DOHH2 (cell line): ENCODE measurements at regions not wholly inside any gene's neighbourhood (a gene's known extent, or its start where the extent isn't known, plus 50 kb on each side); places are given as distances from the start of the nearest gene placed in this dataset.

Experiments
- H3F3A ChIP-seq: fragments of 200-600 bp; sonication (generic), shearing (Covaris generic); 2 replicates; pipeline ENCODE4 v1.6.0; 2016; ENCODE audit warnings: antibody characterized with exemption, mild to moderate bottlenecking; ENCODE audit not compliant: control insufficient read depth, insufficient read depth
- H3K27ac ChIP-seq: fragments of 200-600 bp; sonication (generic); 2 replicates; pipeline ENCODE4 v1.5.1; 2014; ENCODE audit warnings: low read depth, mild to moderate bottlenecking, low read length, moderate library complexity
- H3K27me3 ChIP-seq: fragments of 200-600 bp; sonication (generic); 2 replicates; pipeline ENCODE4 v1.6.1; 2014; ENCODE audit warnings: mild to moderate bottlenecking, low read length, mixed read lengths; ENCODE audit not compliant: control insufficient read depth
- H3K36me3 ChIP-seq: fragments of 200-600 bp; sonication (generic); 2 replicates; pipeline ENCODE4 v1.6.1; 2014; ENCODE audit warnings: mild to moderate bottlenecking, low read length, moderate library complexity, mixed read lengths; ENCODE audit not compliant: control insufficient read depth
- H3K4me1 ChIP-seq: fragments of 200-600 bp; sonication (generic); 2 replicates; pipeline ENCODE4 v1.6.1; 2014; ENCODE audit warnings: mild to moderate bottlenecking, low read length, mixed read lengths; ENCODE audit not compliant: control insufficient read depth
- H3K4me2 ChIP-seq: fragments of 200-600 bp; sonication (generic); 2 replicates; pipeline ENCODE4 v1.6.0; 2014; ENCODE audit warnings: mild to moderate bottlenecking, low read length, moderate library complexity
- H3K4me3 ChIP-seq: fragments of 200-600 bp; sonication (generic); 2 replicates; pipeline ENCODE4 v1.5.1; 2014; ENCODE audit warnings: mild to moderate bottlenecking, low read length, mixed read lengths
- H3K79me2 ChIP-seq: fragments of 200-600 bp; sonication (generic); 2 replicates; pipeline ENCODE4 v1.6.1; 2014; ENCODE audit warnings: mild to moderate bottlenecking, low read length, mixed read lengths; ENCODE audit not compliant: control insufficient read depth
- H3K9me2 ChIP-seq: fragments of 200-600 bp; sonication (generic); replicated peaks from 2 replicates; pipeline ENCODE4 v1.6.1; 2014; ENCODE audit warnings: mild to moderate bottlenecking, low read length, mixed read lengths; ENCODE audit not compliant: control insufficient read depth
- H3K9me3 ChIP-seq: fragments of 200-600 bp; sonication (generic); 2 replicates; pipeline ENCODE4 v1.6.1; 2014; ENCODE audit warnings: antibody characterized with exemption, low read length, mixed read lengths; ENCODE audit not compliant: control insufficient read depth, insufficient read depth
- H4K20me1 ChIP-seq: fragments of 200-600 bp; sonication (generic); 2 replicates; pipeline ENCODE4 v1.6.0; 2014; ENCODE audit warnings: low read depth, mild to moderate bottlenecking, antibody characterized with exemption, low read length, moderate library complexity; ENCODE audit not compliant: control insufficient read depth, insufficient read depth
- CTCF ChIP-seq: fragments of 200-600 bp; sonication (generic); IDR thresholded peaks from one replicate; pipeline ENCODE4 v1.5.1; 2014; ENCODE audit warnings: antibody characterized with exemption, mild to moderate bottlenecking, low read depth, low read length; ENCODE audit not compliant: poor library complexity, severe bottlenecking
- EZH2phosphoT487 ChIP-seq: fragments of 200-600 bp; sonication (generic); IDR thresholded peaks from 2 replicates; pipeline ENCODE4 v1.6.1; 2017; ENCODE audit warnings: borderline replicate concordance, mild to moderate bottlenecking, antibody characterized with exemption, low read length, moderate library complexity, mixed read lengths

- no peaks in the 10 kb centered on the region for H3K27me3 ChIP-seq
- H3K4me2 ChIP-seq: no peak overlapping the region
- no peak overlapping the region for H3K4me3 ChIP-seq
- H3K4me1 ChIP-seq: no peaks in the 10 kb centered on the region
- H3F3A ChIP-seq: no peaks in the 10 kb centered on the region
- TF ChIP-seq EZH2phosphoT487: no peak
- no peak for TF ChIP-seq CTCF
- no peaks in the 10 kb centered on the region for H4K20me1 ChIP-seq
- no peaks in the 10 kb centered on the region for H3K9me3 ChIP-seq
- H3K36me3 ChIP-seq: no peaks in the 10 kb centered on the region
- no peaks in the 10 kb centered on the region for H3K9me2 ChIP-seq
- H3K27ac ChIP-seq: no peak overlapping the region
- H3K79me2 ChIP-seq: no peaks in the 10 kb centered on the region
These were observed 228.1 kb downstream of the CDC5L start for GRCh38 chr6:44615621-44616020.

- Histone ChIP-seq H3K27me3 (no peaks in the 10 kb centered on the region; the same call in 1 of the 2 replicates), H3K9me3 (no peaks in the 10 kb centered on the region), H3K4me2 (no peak overlapping the region), H3K27ac (no peak overlapping the region), H3K36me3 (no peaks in the 10 kb centered on the region), H4K20me1 (no peaks in the 10 kb centered on the region), H3K4me3 (no peak overlapping the region), H3K79me2 (no peaks in the 10 kb centered on the region), H3K4me1 (no peaks in the 10 kb centered on the region), H3K9me2 (no peaks in the 10 kb centered on the region), H3F3A (no peaks in the 10 kb centered on the region)
- TF ChIP-seq CTCF (no peak), EZH2phosphoT487 (no peak)
These were observed 229.9 kb downstream of the CDC5L start for GRCh38 chr6:44617416-44617815.

GRCh38 chr6:44618371-44618770 is 230.9 kb downstream of the CDC5L start:
- no peak overlapping the region for H3K4me2 ChIP-seq
- TF ChIP-seq EZH2phosphoT487 (no peak), CTCF (no peak)

GRCh38 chr6:44620922-44621321 is 233.4 kb downstream of the CDC5L start:
- no peaks in the 10 kb centered on the region for H3K9me2 ChIP-seq
- H3K9me3 ChIP-seq: no peaks in the 10 kb centered on the region
- no peaks in the 10 kb centered on the region for H3K36me3 ChIP-seq
- no peak overlapping the region for H3K27ac ChIP-seq
- H3F3A ChIP-seq: no peaks in the 10 kb centered on the region
- H3K27me3 ChIP-seq: peaks cover 3% of the 10 kb centered on the region
- H3K4me1 ChIP-seq: no peaks in the 10 kb centered on the region; the same call in 1 of the 2 replicates
- no peak overlapping the region for H3K4me3 ChIP-seq
- no peak overlapping the region for H3K4me2 ChIP-seq
- TF ChIP-seq EZH2phosphoT487: no peak
- no peak for TF ChIP-seq CTCF
- H3K79me2 ChIP-seq: no peaks in the 10 kb centered on the region
- no peaks in the 10 kb centered on the region for H4K20me1 ChIP-seq

More at GRCh38 chr6:44618371-44618770, 230.9 kb downstream of the CDC5L start:
- peaks cover 3% of the 10 kb centered on the region for H3K27me3 ChIP-seq
- H3K9me2 ChIP-seq: no peaks in the 10 kb centered on the region
- no peaks in the 10 kb centered on the region for H3K36me3 ChIP-seq
- no peaks in the 10 kb centered on the region for H3K4me1 ChIP-seq
- no peak overlapping the region for H3K27ac ChIP-seq
- H3K79me2 ChIP-seq: no peaks in the 10 kb centered on the region
- no peak overlapping the region for H3K4me3 ChIP-seq
- H3F3A ChIP-seq: no peaks in the 10 kb centered on the region
- no peaks in the 10 kb centered on the region for H3K9me3 ChIP-seq
- H4K20me1 ChIP-seq: no peaks in the 10 kb centered on the region
